Activated naive CD8-positive, alpha-beta T cell treated with anti-CD3 and anti-CD28 coated beads for 36 hours (primary cell): ENCODE measurements at regions not wholly inside any gene's neighbourhood (a gene's known extent, or its start where the extent isn't known, plus 50 kb on each side); places are given as distances from the start of the nearest gene placed in this dataset.
"Not testable (repeated sequence)": the region's sequence is repeated elsewhere in the genome, so short reads cannot be mapped to it uniquely, and the experiment has no call there.

ENCODE experiments used
- DNase-seq: peaks from one replicate; pipeline ENCODE4 v3.0.0; 2021
- H3K27ac Mint-ChIP-seq: one replicate; pipeline ENCODE4 v1.8.0; 2022; ENCODE audit warnings: mild to moderate bottlenecking, moderate library complexity, mixed read lengths
- H3K27me3 Mint-ChIP-seq: one replicate; pipeline ENCODE4 v1.8.0; 2022; ENCODE audit warnings: mild to moderate bottlenecking, mixed read lengths
- H3K36me3 Mint-ChIP-seq: one replicate; pipeline ENCODE4 v1.8.0; 2021; ENCODE audit warnings: mild to moderate bottlenecking, mixed read lengths
- H3K4me1 Mint-ChIP-seq: one replicate; pipeline ENCODE4 v1.8.0; 2021; ENCODE audit warnings: mixed read lengths
- H3K4me3 Mint-ChIP-seq: one replicate; pipeline ENCODE4 v1.8.0; 2022; ENCODE audit warnings: mild to moderate bottlenecking, moderate library complexity, mixed read lengths
- H3K9me3 Mint-ChIP-seq: one replicate; pipeline ENCODE4 v1.8.0; 2022; ENCODE audit warnings: mixed read lengths

DNA sequence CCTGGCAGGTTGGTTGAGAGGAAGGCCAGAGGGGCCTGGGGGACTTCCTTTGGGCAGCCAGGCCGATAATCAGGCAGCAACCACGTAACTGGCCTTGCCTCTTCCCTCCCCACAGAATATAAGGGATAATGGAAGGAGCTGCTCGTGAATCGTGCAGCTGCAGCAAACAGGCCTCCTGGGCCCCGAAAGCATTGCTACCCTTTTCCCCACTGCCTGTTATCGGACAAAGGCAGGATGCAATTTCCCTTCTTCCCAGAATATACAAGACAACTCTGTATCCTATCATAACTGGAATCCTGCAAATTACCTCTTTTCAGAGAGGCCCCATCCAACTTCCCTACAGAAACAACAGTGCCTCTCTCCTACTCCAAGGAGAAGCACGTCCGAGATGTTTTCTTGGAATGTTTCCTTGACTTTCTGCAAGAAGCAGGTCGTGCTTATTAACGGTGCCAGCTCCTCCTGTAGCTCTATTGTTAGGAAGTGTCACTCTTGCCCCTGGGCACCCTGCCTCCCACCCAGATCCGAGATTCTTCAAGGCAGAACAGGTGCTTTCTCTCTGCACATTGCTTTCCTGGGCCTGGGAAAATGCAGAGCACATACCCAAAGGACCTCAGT is 106.0 kb upstream of the TIAM1 start:
- peaks cover 21% of the 10 kb centered on the region for H3K4me1 Mint-ChIP-seq
- no peak overlapping the region for H3K27ac Mint-ChIP-seq

DNA sequence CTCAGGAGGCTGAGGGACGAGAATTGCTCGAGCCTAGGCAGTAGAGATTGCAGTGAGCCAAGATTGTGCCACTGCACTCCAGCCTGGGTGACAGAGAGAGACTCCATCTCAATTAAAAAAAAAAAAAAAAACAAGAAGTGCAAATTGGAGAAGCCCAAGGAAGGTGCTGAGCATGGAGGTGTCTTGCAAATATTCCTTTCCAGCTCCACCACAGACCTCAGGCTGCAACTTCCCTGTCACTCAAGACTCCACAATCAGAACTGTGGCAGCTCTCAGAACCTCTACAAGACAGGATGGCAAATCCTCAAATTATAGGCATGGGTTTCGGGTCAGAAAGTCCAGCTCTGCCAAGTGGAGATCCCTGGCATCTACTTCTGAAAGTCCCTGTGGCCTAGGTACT is 104.4 kb upstream of the TIAM1 start:
- H3K4me3 Mint-ChIP-seq = no peak overlapping the region
- peaks cover 2% of the 10 kb centered on the region for H3K9me3 Mint-ChIP-seq
- H3K4me1 Mint-ChIP-seq = peaks cover 36% of the 10 kb centered on the region
- no peaks in the 10 kb centered on the region for H3K27me3 Mint-ChIP-seq
- no peak for DNase-seq
- H3K27ac Mint-ChIP-seq = no peak overlapping the region
- peaks cover 2% of the 10 kb centered on the region for H3K36me3 Mint-ChIP-seq

More for the DNA sequence above, 106.0 kb upstream of the TIAM1 start:
- Mint-ChIP-seq H3K4me3 (no peak overlapping the region), H3K27me3 (no peaks in the 10 kb centered on the region), H3K36me3 (peaks cover 2% of the 10 kb centered on the region), H3K9me3 (peaks cover 2% of the 10 kb centered on the region)
- no peak for DNase-seq

DNA sequence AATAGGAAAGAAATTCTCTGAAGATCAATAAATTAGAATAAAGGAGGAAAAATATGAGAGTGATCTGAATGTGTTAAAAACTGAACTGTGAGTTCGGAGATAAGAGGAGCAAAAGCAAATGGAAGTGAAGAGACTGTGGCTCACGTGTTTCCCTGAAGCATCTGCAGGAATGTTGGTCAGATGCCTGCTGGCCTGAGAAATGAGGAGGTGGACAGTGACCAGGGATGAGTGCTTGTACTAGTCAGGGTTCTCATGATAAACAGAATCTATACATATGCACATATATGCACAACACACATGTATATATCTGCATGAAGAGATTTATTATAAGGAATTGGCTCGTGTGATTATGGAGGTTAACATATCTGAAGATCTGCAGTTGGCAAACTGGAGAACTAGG is 103.4 kb upstream of the TIAM1 start:
- Mint-ChIP-seq H3K27ac (no peak overlapping the region), H3K4me1 (peaks cover 38% of the 10 kb centered on the region), H3K4me3 (no peak overlapping the region), H3K36me3 (peaks cover 2% of the 10 kb centered on the region), H3K27me3 (no peaks in the 10 kb centered on the region), H3K9me3 (peaks cover 2% of the 10 kb centered on the region)
- DNase-seq = no peak

DNA sequence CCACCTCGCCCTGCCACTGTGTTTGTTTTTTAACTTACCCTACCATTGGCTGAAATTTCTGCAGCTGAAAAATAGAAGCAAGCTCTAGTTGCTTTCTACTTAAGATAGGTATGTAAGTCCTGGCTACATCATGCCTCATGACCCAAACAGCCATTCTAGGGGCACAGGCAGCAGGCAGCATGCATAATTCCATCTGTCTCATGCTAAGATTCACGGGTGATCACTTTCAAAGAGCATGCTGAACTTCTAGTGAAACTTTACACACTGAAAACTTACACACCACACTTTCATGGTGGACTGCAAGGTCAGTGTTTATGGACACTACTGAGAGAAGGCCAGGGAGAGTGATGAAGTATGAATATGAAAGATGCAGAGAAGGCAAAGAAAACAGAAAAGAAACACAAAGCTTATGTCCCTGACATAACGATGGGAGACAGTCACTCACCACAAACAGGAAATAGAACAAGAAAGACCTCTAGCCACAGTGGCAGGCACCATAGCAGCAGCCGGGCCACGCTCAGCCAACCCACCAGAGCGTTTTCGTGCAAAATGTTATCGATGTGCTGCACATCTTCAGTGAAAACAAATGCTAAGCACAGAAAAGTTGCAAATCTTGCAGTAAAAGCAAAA is 102.3 kb upstream of the TIAM1 start:
- peak; percentile 35 for DNase-seq
- H3K27ac Mint-ChIP-seq = peak overlapping the region; percentile 71
- H3K9me3 Mint-ChIP-seq = peaks cover 6% of the 10 kb centered on the region
- H3K4me3 Mint-ChIP-seq = peak overlapping the region; percentile 45
- H3K36me3 Mint-ChIP-seq = peaks cover 4% of the 10 kb centered on the region
- peaks cover 38% of the 10 kb centered on the region for H3K4me1 Mint-ChIP-seq
- no peaks in the 10 kb centered on the region for H3K27me3 Mint-ChIP-seq

DNA sequence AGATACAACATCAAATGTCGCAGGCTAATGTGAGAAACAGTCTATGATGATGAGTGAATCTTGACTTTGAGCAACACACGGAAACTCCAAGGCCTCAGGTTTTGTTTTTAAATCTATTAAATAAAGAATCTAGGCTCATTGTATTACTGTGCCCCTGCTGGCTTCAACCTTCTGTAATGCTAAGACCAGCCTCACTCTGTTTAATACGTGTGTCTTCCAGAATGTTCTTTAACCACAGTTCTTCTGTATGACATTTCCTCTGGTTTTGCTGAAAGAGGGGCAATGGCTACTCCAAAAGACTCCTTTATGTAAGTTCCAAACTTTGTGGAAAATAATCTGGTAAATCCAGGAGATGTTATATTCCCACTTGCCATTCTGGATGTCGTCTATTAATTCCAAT is 101.1 kb upstream of the TIAM1 start:
- Mint-ChIP-seq H3K9me3 (peaks cover 12% of the 10 kb centered on the region), H3K27me3 (no peaks in the 10 kb centered on the region), H3K27ac (no peak overlapping the region), H3K4me3 (no peak overlapping the region), H3K4me1 (peaks cover 38% of the 10 kb centered on the region), H3K36me3 (peaks cover 5% of the 10 kb centered on the region)
- DNase-seq = no peak

DNA sequence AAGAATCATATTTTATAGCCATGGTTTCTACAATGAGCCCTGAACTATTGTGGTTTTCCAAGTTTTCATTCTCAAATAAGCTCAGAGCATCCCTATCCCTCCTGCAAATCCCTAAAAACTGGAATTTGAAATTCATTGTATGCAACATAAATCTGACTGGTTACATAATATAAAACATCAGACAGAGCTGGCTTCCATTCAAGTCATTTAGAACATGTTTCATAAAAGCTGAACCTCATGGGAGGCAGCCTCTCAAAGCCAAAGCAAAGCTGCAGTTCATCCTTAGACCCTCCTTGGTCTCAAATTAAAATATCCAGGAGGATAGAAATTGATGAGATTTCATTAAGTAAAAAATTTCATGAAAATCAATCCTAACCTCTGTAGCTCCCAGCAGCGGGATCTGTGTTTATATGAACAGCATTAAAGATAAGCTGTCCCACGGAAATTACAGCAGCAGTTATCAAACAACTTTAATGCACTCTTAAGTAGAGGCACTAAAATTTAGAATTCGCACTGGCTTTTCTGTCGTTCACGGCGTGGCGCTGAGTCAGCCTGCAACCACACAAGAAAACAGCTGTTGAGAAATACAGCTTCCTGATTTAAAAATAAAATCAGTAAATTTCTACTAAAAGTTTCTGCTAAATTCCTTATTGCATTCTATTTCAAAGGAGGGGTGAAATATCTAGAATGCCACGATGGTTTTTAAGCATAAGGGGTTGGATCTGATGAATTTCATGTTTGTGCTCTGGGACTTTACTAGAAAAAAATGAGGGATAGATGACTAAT is 99.9 kb upstream of the TIAM1 start:
- no peak overlapping the region for H3K27ac Mint-ChIP-seq
- peaks cover 38% of the 10 kb centered on the region for H3K4me1 Mint-ChIP-seq
- no peak for DNase-seq
- no peaks in the 10 kb centered on the region for H3K27me3 Mint-ChIP-seq
- no peak overlapping the region for H3K4me3 Mint-ChIP-seq
- H3K36me3 Mint-ChIP-seq = peaks cover 5% of the 10 kb centered on the region
- H3K9me3 Mint-ChIP-seq = peaks cover 12% of the 10 kb centered on the region

DNA sequence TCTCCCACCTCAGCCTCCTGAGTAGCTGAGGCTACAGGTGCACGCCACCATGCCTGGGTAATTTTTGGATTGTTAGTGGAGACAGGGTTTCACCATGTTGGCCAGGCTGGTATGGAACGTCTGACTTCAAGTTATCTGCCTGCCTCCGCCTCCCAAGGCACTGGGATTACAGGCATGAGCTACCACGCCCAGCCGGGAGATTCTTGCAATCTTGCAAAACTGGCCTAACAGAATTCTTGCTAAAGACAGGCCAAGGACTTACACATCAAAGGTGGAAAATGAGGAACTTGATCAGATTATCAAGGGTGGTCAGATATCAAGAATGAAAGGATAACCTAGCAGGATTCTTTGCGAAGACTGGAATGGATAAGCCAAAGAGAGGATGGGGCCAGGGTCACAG is 98.3 kb upstream of the TIAM1 start:
- Mint-ChIP-seq H3K36me3 (peaks cover 5% of the 10 kb centered on the region), H3K4me3 (no peak overlapping the region), H3K27me3 (no peaks in the 10 kb centered on the region), H3K27ac (no peak overlapping the region), H3K9me3 (peaks cover 12% of the 10 kb centered on the region), H3K4me1 (peaks cover 36% of the 10 kb centered on the region)
- DNase-seq = no peak

DNA sequence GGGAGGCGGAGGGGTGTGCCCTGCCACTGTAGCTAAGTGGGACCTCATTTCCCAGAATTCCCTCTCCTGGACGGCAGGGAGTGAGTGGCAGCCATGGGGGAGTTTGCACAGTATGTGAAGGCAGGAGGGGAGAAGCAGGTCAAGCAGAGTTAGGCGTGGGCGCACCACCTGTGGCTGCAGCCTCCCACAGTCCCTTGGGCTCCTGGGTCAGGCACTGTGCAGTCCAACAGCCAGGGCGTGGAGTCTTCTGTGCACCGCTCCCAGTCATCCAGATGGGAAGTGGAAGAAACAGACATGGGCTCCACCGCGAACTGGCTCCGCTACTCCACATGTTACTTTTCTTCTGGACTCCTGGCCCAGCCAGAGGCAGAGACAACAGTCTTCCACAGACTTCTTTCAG is 85.4 kb upstream of the TIAM1 start:
- H3K36me3 Mint-ChIP-seq = no peaks in the 10 kb centered on the region
- peaks cover 13% of the 10 kb centered on the region for H3K4me1 Mint-ChIP-seq
- H3K27ac Mint-ChIP-seq = no peak overlapping the region
- no peaks in the 10 kb centered on the region for H3K27me3 Mint-ChIP-seq
- no peak for DNase-seq
- no peaks in the 10 kb centered on the region for H3K9me3 Mint-ChIP-seq
- no peak overlapping the region for H3K4me3 Mint-ChIP-seq

DNA sequence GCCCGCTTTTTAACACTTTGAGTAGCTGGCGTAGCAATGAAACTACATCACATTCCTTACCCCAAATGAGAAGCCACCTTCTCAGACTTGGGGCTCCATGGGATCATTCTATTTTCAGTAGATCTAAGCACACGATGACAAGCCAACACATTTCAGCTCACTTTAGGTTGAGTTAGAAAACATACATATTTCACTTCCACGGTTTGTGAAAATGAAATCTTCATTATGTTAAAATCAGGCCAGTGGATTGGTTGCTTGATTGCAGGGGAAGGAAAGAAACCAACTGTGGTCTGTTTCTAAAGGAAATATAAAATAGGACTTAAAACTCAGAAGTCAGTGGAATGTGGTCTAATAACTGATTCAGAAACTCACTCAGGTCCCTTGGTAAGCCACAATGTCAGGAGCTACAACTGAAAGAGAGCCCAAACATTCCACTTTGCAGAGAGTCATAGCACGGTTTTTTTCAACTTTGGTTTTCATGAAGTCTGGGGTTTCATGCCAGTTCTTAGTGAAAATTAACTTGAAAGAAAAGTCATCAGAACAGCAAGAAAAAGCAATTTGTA is 82.3 kb upstream of the TIAM1 start:
- Mint-ChIP-seq H3K27ac (peak overlapping the region; percentile 79), H3K9me3 (no peaks in the 10 kb centered on the region), H3K36me3 (peaks cover 2% of the 10 kb centered on the region), H3K27me3 (no peaks in the 10 kb centered on the region), H3K4me1 (peaks cover 18% of the 10 kb centered on the region), H3K4me3 (peak overlapping the region; percentile 22)
- DNase-seq = peak; percentile 11

DNA sequence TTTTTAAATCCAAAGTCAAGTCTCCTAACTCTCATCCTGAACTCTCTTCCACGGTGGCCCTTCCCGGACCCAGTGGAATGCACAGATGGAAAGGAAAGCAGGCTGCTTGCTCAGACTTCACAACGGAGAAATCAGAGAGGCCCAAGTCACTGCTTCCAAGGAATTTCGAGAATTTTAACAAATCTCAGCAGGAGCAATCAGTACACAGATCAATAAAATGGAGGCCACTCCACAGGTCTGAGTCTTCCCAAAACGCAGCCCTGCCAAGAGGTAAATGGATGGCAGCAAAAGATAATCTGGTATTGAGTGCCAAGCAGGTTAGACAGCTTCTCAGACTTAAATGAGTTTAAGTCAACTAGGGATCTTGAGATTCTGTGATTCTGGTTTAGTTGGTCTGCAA is 81.1 kb upstream of the TIAM1 start:
- Mint-ChIP-seq H3K4me1 (peaks cover 18% of the 10 kb centered on the region), H3K9me3 (no peaks in the 10 kb centered on the region), H3K36me3 (peaks cover 2% of the 10 kb centered on the region), H3K27ac (no peak overlapping the region), H3K27me3 (no peaks in the 10 kb centered on the region), H3K4me3 (no peak overlapping the region)
- DNase-seq = no peak

DNA sequence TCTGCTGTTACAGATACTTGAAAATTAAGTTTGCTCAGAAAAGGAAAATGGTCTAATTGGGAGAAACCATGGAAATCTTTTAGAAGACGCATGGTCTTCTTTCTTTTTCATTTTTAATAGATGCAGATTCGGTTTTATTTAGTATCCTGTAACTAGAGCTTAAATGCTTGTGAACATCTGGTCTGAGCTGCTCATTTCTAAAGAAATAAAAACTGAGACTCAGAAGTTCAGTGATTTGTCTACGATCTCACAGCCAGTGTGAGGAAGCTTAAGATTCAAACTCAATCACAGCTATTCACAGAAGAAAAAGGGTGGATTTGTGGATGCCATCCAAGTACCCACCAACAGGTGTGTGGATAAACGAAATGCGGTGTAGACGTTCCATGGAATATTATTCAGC is 80.0 kb upstream of the TIAM1 start:
- no peak overlapping the region for H3K27ac Mint-ChIP-seq
- H3K4me1 Mint-ChIP-seq = peaks cover 18% of the 10 kb centered on the region
- H3K27me3 Mint-ChIP-seq = no peaks in the 10 kb centered on the region
- H3K4me3 Mint-ChIP-seq = no peak overlapping the region
- peaks cover 2% of the 10 kb centered on the region for H3K36me3 Mint-ChIP-seq
- no peaks in the 10 kb centered on the region for H3K9me3 Mint-ChIP-seq
- no peak for DNase-seq

DNA sequence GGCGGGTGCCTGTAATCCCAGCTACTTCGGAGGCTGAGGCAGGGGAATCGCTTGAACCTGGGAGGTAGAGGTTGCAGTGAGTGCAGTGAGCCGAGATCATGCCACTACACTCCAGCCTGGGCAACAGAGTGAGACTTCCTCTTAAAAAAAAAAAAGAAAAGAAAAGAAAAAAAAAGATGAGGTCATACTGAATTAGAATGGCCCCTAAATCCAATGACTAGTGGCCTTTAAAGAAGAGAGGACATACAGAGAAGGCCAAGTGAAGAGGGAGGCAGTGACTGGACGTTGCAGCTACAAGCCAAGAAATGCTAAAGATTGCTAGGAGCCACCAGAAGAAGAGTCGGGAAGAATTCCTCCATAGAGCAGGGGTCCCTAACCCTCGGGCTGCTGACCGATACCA is 76.9 kb upstream of the TIAM1 start:
- H3K9me3 Mint-ChIP-seq = peaks cover 10% of the 10 kb centered on the region
- H3K36me3 Mint-ChIP-seq = peaks cover 9% of the 10 kb centered on the region
- H3K27me3 Mint-ChIP-seq = no peaks in the 10 kb centered on the region
- DNase-seq = no peak
- peaks cover 9% of the 10 kb centered on the region for H3K4me1 Mint-ChIP-seq
- peak overlapping the region; percentile 58 for H3K27ac Mint-ChIP-seq
- no peak overlapping the region for H3K4me3 Mint-ChIP-seq

DNA sequence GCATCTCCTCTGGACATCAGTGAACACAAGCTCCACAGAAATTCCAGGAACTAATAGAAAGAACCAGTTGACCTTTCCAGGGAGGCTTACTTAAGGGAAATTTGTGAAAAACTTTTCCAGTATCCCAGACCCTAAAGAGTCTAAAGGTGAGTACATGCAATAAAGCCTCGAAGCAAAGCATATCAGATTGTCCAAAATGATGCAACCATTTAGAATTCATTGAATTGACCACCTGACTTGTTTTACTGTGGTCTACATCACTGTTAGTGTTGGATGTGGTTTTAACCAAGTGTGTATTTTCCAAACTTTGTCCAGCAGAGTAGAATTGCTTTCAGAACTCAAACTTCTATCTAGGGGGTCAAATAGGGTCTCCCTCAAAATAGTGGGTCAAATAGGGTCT is 76.3 kb upstream of the TIAM1 start:
- Mint-ChIP-seq H3K36me3 (peaks cover 9% of the 10 kb centered on the region), H3K27ac (no peak overlapping the region), H3K27me3 (no peaks in the 10 kb centered on the region), H3K4me1 (peaks cover 8% of the 10 kb centered on the region), H3K9me3 (peaks cover 10% of the 10 kb centered on the region), H3K4me3 (no peak overlapping the region)
- DNase-seq = no peak

DNA sequence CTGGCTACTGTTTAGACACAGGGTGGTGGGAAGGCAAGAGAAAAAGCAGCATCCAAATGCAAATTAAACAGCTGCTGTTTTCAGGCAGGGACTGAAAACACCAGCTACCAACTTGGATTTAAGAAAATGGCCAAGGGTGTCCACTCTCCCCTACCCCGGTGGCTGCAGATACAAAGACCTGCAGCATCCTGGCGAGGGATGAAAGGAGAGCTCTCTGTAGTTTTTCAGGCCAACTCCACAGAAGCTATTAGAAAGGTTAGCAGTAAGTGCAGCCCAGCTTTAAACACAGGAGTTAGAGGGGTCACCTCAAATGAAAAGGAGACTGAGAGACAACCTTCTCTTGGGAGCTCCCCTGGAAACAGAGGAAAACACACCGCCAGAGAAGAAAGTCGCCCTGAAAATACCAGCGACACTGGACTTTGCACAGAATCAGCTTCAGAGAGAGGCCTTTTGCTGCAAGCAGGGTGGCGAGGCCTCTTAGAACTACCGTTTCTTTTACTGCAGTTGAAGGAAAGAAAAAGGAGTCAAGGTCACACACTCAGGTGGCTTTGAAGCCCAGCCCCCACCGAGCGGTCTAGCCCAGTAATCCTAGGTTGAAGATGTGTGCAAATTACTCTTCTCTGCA is 74.4 kb upstream of the TIAM1 start:
- DNase-seq = no peak
- peaks cover 2% of the 10 kb centered on the region for H3K4me1 Mint-ChIP-seq
- no peak overlapping the region for H3K4me3 Mint-ChIP-seq
- H3K27ac Mint-ChIP-seq = no peak overlapping the region
- no peaks in the 10 kb centered on the region for H3K27me3 Mint-ChIP-seq
- H3K9me3 Mint-ChIP-seq = peaks cover 10% of the 10 kb centered on the region
- peaks cover 7% of the 10 kb centered on the region for H3K36me3 Mint-ChIP-seq

DNA sequence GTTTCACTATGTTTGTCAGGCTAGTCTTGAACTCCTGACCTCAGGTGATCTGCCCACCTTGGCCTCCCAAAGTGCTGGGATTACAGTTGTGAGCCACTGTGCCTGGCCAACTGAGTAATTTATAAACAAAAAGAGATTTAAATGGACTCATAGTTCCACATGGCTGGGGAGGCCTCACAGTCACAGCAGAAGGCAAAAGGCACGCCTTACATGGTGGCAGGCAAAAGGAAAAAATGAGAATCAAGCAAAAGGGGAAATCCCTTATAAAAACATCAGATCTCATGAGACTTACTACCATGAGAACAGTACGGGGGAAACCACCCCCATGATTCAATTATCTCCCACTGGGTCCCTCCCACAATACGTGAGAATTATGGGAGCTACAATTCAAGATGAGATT is 73.2 kb upstream of the TIAM1 start:
- not testable (repeated sequence) for H3K9me3 Mint-ChIP-seq, H3K27ac Mint-ChIP-seq, DNase-seq, H3K4me1 Mint-ChIP-seq, H3K27me3 Mint-ChIP-seq, H3K4me3 Mint-ChIP-seq, H3K36me3 Mint-ChIP-seq
